Activated T-cell treated with anti-CD3 and anti-CD28 coated beads for 1 hour (primary cell): ENCODE measurements at regions not wholly inside any gene's neighbourhood (a gene's known extent, or its start where the extent isn't known, plus 50 kb on each side); places are given as distances from the start of the nearest gene placed in this dataset.

Experiments
- DNase-seq: peaks from one replicate; pipeline ENCODE4 v3.0.0-alpha.2; 2020; ENCODE audit warnings: low read depth

- no peak for DNase-seq
Measured at GRCh38 chr2:145085612-145086011, 565.7 kb upstream of the ZEB2 start.

DNA sequence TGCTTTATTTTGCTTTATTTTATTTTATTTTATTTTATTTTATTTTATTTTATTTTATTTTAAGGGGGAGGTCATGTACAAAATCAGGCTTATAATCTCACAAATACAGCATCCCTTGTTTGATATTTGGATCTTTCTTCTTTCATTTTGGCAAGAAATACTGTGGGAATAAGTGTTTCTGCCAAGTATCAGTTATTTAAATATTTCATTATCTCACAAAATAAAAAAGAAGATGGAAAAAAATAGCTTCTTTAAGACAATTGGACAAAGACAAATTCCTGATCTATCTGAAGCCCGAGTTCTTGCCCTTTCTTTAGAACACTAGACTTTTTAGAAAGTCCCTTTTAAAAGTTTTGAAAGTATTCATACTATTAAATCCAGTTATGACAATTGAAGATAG, 560.5 kb upstream of the ZEB2 start:
- no peak for DNase-seq

GRCh38 chr2:145079641-145080040, 559.7 kb upstream of the ZEB2 start:
- no peak for DNase-seq

GRCh38 chr2:145078923-145079322, 559.0 kb upstream of the ZEB2 start:
- DNase-seq, result no peak

GRCh38 chr2:145076085-145076484, 556.2 kb upstream of the ZEB2 start:
- no peak for DNase-seq

DNA sequence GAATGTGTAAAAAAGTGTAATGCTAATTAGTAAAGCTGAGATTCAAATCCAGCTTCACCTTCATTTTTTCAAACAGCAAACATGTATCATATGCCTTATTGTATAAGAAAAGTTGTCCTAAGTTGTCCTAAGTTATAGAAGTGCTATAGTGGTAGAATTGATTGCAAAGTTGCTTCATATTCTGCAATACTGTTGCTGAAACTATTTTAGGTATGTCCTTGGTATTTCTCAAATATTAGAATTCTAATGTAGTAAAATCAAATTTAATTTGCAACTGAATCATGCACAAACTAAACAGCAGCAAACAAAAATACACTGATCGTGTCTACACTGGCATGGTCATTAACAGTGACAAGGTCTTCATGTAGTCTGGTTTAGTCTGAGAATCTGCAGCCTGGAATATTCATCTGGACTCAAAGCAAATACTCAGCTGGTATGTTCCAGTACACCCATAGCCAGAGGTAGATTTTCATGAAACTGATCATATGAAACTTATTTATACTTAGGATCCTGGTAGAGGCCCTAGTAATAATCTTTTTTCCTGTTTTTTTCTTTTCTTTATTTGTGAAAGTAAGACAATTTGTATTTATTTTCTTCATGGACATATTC, 555.6 kb upstream of the ZEB2 start:
- DNase-seq, result no peak

GRCh38 chr2:145070703-145071102, 550.8 kb upstream of the ZEB2 start:
- no peak for DNase-seq

- no peak for DNase-seq
Measured at GRCh38 chr2:145068509-145068908, 548.6 kb upstream of the ZEB2 start.

DNA sequence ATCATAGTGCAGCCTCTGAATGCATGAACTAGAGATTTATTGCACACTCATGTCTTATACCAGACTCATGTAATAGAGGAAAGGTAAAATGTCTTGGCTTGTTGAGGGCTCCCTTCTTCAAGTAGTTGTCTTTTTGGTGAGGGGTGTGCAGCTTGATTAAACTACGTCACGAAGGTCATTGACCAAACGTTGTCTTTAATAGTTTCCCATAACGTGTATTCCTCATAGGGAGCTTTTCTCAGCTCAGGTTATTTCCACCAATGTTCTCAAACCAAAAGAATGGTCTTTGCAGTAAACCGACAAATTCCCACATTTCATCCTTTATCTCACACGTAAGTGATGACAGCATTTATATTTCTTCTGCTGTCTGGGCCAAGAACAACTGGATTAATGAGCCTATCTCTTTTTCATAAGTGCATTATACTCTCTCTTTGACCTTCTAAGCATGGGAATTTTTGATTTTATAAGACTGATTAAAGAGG, 547.7 kb upstream of the ZEB2 start:
- DNase-seq, result no peak

GRCh38 chr2:145066856-145067548, 547.1 kb upstream of the ZEB2 start:
- DNase-seq, result no peak

DNA sequence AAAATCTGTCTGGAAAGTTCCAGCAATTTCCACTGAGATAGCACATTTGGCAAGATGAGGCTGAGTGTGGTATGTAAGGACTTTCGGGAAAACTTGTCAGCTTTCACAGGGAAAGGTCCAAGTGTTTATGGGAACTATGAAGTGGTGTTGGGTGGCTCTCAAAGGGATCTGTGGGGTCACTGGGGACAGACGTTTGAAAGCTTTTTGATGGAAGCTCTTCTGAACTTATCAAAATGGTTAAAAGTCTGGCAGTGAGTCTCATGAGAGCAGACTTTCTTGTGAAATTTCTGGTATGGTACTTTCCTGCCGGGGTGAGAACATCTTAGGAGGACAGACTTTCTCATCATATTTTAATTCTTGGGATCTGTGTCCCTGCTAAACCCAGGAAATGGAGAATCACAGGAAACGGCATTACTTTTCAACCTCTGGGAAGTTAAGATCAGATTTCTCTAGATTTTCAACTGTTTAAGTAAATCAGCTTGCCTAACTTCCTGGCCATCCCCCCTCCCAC, 546.3 kb upstream of the ZEB2 start:
- DNase-seq, result no peak

- DNase-seq, result no peak
Measured at GRCh38 chr2:145065342-145065741, 545.4 kb upstream of the ZEB2 start.

DNA sequence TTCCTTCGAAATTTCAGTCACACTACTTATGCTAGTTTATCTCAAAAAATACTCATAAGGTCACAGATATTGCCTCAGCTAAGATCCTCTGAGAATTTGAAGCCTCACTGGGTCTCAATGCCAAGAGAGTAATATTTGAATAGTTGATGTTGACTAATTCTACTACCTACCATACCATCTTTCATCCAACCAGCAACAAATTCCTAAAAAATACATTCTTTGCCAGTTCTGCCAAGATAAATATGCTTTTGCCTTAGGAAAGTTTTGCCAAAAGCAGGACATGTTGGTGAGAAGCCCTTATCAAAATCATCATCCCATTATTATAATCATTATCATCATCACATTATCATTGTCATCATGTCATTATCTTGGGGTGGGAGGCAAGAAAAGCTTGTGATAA, 544.6 kb upstream of the ZEB2 start:
- DNase-seq, result no peak

DNA sequence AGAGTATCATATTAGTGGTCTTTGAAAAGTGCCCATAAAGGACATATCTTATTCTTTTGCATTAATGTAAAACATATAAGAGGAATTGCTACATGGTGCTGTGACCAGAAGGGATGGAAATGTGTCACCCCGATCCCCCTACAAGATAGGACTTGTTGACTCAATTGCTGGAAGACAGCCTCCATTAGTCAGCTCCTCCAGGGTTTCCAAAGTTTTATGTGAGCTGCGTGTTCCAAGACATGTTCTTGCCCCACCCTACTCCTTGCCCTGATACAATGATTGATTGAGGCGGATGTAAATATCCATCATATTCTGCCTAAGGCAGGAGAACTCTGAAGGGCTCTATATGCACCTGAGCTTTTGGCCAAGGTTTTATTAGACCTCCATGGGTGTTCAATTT, 541.0 kb upstream of the ZEB2 start:
- no peak for DNase-seq

DNA sequence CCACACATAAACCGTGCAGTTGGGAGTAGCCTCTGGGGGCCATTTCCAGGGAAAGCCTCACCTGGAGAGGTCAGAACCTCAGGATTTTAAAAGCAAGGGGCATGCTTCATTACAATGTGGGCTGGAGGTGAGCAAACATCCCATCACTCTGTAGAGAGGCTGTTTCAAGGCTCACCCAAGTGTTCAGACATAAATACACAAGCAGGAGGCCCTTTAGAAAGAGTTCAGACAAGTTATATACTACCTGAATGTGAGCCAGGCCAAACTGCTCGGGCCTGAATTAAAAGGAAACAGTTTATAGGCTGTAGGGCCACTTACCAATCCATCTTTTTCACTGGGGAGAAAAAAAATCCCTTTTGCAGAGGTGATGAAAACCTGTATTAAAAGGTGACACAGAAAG, 540.0 kb upstream of the ZEB2 start:
- DNase-seq, result no peak

DNA sequence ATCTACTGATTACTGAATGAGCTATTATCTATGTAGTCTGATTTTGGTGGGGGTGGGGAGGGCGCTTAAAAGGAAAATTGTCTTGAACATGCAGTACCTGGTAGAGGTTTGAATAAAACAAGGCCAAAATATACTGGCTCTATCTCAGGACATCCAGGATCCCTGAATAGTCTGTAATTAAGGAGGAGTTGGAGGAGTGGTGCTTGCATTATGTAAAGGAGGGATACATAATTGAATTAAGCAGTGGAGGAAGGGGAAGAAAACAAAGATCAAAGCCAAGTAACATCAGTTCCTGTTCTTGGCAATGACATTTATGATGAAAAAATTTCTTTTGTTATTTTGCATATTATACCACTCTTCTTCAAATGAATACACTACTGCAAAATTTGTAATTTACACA, 539.4 kb upstream of the ZEB2 start:
- DNase-seq, result no peak

DNA sequence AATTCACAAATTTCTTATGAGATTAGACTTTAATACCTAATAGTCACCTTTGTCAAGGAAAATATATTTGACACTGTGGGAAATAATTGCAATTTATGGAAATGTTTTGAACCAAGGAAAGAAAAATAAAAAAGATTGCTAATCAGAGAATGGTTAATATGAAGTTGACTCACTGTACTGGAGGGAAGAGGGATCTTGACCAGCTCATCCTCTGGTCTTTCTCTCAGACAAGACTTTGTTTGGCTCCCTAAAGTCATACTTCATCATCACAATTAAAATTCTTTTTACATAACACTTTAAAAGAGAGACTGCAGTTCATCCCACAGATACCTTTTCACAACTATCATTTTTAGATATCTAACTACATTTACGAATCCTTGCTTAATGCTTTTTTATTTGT, 538.5 kb upstream of the ZEB2 start:
- no peak for DNase-seq

DNA sequence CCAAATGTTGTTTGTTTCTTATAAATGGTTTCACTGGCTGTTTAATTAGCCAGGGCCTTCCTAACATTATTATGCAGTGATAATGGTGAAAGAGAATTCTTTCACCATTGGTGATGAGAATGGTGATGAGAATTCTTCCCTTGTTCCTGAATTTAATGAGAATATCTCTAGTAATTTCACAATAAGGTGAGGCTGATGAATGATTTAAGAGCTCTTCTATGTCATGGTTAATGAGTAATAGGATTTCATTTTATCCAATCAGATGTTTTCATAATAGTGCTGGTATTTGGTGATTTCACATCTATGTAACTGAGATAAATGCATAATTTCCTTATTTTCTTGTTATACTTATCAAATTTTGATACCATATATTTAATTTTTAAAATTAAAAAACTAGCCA, 535.7 kb upstream of the ZEB2 start:
- DNase-seq, result no peak

GRCh38 chr2:145050134-145050533, 530.2 kb upstream of the ZEB2 start:
- no peak for DNase-seq

GRCh38 chr2:145049475-145049874, 529.6 kb upstream of the ZEB2 start:
- no peak for DNase-seq

- no peak for DNase-seq
Measured at GRCh38 chr2:145047554-145047953, 527.6 kb upstream of the ZEB2 start.

DNA sequence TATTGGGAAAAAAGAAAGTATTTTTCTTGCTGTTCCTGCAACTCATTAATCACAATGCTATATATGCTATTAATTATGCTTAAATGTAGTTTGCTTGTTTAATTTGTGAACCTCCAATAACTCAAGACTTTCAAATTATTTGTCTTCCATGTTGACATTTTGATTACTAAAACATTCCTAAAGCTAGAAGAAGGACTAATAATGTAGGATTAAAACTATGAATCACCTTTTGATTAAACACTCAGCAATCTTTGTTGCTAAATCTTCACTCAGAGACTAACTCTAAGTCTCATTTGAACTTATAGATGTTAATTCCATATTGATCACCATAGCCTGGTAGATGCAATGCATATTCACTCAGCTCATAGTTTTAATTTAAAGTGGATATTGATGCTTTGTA, 524.6 kb upstream of the ZEB2 start:
- no peak for DNase-seq

DNA sequence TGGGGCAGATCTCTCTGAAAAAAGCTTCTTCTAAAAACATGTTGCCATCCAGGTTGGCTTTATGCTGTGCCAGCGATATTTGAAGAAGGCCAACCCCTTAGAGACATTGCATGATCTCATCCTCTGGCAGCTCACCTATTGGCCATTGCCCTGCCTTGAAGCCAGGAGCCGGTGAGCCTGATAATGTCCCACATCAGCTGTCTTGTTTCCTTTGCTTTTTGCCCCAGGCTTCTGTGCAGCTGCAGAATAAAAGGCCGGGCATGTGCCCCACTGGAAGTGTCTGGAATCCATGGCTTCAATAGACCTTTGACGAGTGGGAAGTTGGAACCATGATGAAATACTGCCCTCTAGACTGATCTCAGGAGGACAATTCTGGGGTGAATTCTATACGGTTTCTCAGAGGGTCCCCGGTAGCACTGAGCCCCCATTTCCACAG, 523.5 kb upstream of the ZEB2 start:
- no peak for DNase-seq

- DNase-seq, result no peak
Measured at GRCh38 chr2:145041706-145042105, 521.8 kb upstream of the ZEB2 start.
